ENCODE measurements at regions not wholly inside any gene's neighbourhood (a gene's known extent, or its start where the extent isn't known, plus 50 kb on each side); places are given as distances from the start of the nearest gene placed in this dataset.
"Not testable (repeated sequence)": the region's sequence is repeated elsewhere in the genome, so short reads cannot be mapped to it uniquely, and the experiment has no call there.

DNA sequence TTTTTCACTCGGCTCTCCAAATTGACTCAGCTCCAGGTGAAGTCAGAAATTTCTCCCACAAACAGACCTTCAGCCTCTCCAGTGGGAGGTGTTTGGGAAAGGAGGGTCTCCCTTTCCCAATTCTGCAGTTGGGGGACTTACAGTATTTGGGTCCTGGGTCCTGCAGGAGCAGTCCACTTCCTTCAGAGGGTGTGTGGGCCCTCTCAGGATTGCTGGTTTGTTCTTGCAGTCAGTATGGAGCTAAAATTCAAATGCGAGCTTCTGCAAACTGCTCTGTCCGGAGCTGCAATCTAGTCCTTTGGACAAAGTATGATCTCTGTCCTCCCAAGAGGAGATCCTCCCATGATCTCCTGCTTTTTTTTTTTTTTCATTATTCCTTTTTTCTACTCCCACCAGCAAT lies 87.9 kb upstream of the MSTN start:
- DNase-seq, result no peak

DNA sequence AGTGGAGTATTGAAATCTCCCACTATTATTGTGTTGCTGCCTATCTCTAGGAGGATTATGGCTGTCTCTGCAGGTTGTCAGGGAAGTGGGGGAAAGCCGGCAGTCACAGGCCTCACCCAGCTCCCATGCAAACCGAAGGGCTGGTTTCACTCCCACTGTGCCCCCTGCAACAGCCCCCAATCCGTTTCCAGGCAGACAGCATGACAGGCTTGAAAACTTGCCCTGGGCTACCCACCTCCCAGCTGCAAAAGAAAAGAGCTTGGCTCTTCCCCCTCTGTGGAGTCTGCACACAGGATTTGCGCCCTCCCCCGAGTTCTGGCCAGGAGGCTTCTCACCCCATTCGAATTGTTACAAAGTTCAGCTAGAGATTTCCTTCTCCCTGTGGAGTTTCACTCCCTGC lies 87.4 kb upstream of the MSTN start:
- no peak for DNase-seq

DNA sequence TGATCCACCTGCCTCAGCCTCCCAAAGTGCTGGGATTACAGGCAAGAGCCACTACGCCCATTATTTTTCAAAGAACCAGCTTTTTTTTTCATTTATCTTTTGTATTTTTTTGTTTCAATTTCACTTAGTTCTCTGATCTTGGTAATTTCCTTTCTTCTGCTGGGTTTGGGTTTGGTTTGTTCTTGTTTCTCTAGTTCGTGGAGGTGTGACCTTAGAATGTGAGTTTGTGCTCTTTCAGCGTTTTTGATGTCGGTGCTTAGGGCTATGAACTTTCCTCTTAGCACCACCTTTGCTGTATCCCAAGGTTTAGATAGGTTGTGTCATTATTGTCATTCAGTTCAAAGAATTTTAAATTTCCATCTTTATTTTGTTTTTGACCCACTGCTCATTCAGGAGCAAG lies 86.7 kb upstream of the MSTN start:
- no peak for DNase-seq

DNA sequence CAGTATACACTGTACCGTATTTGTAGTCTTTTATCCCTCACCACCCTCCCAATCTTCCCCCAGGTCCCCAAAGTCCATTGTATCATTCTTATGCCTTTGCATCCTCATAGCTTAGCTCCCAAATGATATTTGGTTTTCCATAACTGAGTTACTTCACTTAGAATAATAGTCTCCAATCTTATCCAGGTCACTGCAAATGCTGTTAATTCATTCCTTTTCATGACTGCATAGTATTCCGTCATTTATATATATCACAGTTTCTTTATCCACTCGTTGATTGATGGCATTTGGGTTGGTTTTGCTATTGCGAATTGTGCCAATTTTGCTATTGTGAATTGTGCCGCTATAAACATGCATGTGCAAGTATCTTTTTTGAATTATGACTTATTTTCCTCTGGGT lies 83.6 kb upstream of the MSTN start:
- not testable (repeated sequence) for DNase-seq

DNA sequence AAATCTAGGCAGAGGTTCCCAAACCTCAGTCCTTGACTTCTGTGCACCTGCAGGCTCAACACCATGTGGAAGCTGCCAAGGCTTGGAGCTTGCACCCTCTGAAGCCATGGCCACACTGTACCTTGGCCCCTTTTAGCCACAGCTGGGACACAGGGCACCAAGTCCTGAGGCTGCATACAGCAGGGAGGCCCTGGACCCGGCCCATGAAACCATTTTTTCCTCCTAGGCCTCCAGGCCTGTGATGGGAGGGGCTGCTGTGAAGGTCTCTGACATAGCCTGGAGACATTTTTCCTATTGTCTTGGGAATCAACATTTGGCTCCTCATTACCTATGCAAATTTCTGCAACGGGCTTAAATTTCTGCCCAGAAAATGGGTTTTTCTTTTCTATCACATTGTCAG lies 77.9 kb upstream of the MSTN start:
- not testable (repeated sequence) for DNase-seq

GRCh38 chr2:190139371-190139770 lies 76.8 kb upstream of the MSTN start:
- no peak for DNase-seq

GRCh38 chr2:190138032-190138431 lies 75.5 kb upstream of the MSTN start:
- DNase-seq, result no peak

GRCh38 chr2:190137561-190137960 lies 75.0 kb upstream of the MSTN start:
- DNase-seq, result no peak

DNA sequence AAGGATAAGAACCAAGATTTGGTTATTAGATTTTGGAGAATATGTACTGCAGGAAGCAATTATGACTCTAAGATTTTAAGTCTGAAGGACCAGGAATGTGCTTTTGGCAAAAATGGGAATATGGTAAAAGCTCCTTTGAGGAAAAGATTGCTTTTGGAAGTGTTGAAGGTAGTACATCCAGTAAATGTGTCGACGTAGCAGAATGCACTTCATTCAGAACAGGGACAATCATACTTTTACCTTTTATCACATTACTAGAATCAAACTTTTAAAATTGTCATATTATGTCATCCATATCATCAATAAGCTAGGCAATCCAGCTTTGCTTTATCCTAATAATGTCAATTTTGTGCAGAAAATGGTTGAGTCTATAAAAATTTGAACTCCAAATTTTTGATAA lies 74.3 kb upstream of the MSTN start:
- DNase-seq, result no peak

- no peak for DNase-seq
Observed at GRCh38 chr2:190136259-190136658, 73.7 kb upstream of the MSTN start.

GRCh38 chr2:190129421-190130199 lies 67.1 kb upstream of the MSTN start:
- no peak for DNase-seq

GRCh38 chr2:190127651-190128050 lies 65.1 kb upstream of the MSTN start:
- DNase-seq, result no peak

DNA sequence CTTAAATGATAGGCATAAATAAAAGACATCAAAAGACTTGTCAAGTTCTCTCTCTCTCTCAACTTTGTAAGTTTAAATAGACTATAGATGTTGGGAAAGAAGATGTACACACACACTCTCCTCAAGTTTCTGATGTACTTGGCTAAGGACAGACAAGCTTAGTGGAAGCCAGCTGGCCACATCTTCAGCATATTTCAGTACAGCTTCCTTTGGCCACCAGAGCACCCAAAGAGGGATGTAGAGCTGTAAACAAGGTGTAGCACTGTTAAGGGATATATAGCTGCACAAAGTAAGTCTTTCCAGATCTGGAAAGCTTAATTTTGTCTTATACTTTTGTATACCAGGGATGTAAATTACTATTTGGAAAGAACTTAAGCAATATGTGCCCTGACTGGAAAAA lies 64.3 kb upstream of the MSTN start:
- no peak for DNase-seq

DNA sequence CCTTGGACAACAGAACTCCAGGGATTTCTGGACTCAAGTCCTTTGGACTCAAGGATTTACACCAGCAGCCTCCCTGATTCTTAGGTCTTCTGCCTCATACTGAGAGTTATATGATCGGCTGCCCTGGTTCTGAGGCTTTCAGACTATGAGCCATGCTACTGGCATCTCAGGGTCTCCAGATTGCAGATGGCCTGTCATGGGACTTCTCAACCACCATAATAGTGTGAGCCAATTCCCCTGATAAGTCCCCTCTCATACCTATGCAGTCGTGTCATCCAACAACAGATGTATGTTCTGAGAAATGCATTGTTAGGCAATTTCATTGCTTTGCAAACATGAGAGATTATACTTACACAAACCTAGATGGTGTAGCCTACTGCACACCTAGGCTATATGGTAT lies 61.4 kb upstream of the MSTN start:
- no peak for DNase-seq

GRCh38 chr2:190121971-190122370 lies 59.4 kb upstream of the MSTN start:
- DNase-seq, result peak; percentile 6

DNA sequence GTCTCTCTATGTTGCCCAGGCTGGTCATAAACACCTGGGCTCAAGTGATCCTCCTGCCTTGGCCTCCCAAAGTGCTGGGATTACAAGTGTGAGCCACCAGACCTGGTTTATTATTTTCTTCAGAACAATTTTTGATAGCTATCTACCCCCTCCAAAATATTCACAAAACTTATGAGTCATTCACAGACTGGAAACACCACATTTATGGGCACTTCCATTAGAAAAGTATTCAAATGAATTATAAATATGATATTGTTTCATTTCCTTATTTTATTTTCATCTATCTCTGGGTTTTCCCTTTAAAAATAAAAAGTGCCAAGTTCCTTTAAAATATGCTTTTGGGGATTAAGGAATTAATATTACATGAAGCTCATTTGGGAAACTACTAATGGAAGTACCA lies 58.8 kb upstream of the MSTN start:
- DNase-seq, result no peak

GRCh38 chr2:190119923-190120590 lies 57.5 kb upstream of the MSTN start:
- DNase-seq, result no peak

- no peak for DNase-seq
Observed at GRCh38 chr2:190119257-190119656, 56.7 kb upstream of the MSTN start.

GRCh38 chr2:190117305-190117704 lies 54.8 kb upstream of the MSTN start:
- no peak for DNase-seq

GRCh38 chr2:190113000-190113399 lies 50.5 kb upstream of the MSTN start:
- no peak for DNase-seq

All from activated CD4-positive, alpha-beta T cell treated with anti-CD3 and anti-CD28 coated beads, Interleukin-2, Interleukin-6, amounts not matched to agents 100 ng/mL and 50 ng/mL, durations not matched to agents 16 hours and 8 hours (primary cell).